HUES64 (cell line): ENCODE measurements at regions not wholly inside any gene's neighbourhood (a gene's known extent, or its start where the extent isn't known, plus 50 kb on each side); places are given as distances from the start of the nearest gene placed in this dataset.

Source experiments
- H3K27ac ChIP-seq: 2 replicates; pipeline ENCODE4 v1.7.0; 2013; ENCODE audit warnings: low read depth, low read length, inconsistent platforms
- H3K27me3 ChIP-seq: 2 replicates; pipeline ENCODE4 v1.6.1; 2013; ENCODE audit warnings: mild to moderate bottlenecking, low read length; ENCODE audit not compliant: insufficient read depth
- H3K36me3 ChIP-seq: 2 replicates; pipeline ENCODE4 v1.6.1; 2013; ENCODE audit warnings: mild to moderate bottlenecking, low read length; ENCODE audit not compliant: insufficient read depth
- H3K4me1 ChIP-seq: 2 replicates; pipeline ENCODE4 v1.6.1; 2013; ENCODE audit warnings: mild to moderate bottlenecking, low read length, moderate library complexity; ENCODE audit not compliant: insufficient read depth
- H3K4me3 ChIP-seq: 2 replicates; pipeline ENCODE4 v1.5.1; 2013; ENCODE audit warnings: mild to moderate bottlenecking, low read length, moderate library complexity
- H3K9ac ChIP-seq: 2 replicates; pipeline ENCODE4 v1.6.1; 2013; ENCODE audit warnings: mild to moderate bottlenecking, low read depth, low read length
- H3K9me3 ChIP-seq: 2 replicates; pipeline ENCODE4 v1.6.1; 2013; ENCODE audit warnings: low read depth, low read length; ENCODE audit not compliant: insufficient read depth
- WGBS: fragments of 150-250, 120-280 bp; methylation state at CpG from one replicate; pipeline ENCODE4 v1.1.7; 2013; ENCODE audit warnings: missing lambda C conversion rate; 5-methylcytosine and 5-hydroxymethylcytosine counted together

- H3K27ac ChIP-seq: no peak overlapping the region
- no peak overlapping the region for H3K9ac ChIP-seq
- 86% methylated on average over 2 of the region's 2 CpGs for WGBS
- no peaks in the 10 kb centered on the region for H3K36me3 ChIP-seq
- no peaks in the 10 kb centered on the region for H3K9me3 ChIP-seq
- peaks cover 5% of the 10 kb centered on the region; the same call in 1 of the 2 replicates for H3K4me1 ChIP-seq
- no peaks in the 10 kb centered on the region for H3K27me3 ChIP-seq
- no peak overlapping the region for H3K4me3 ChIP-seq
These were observed 200.2 kb upstream of the LRRN1 start for GRCh38 chr3:3599016-3599415.

GRCh38 chr3:3594986-3595385, 204.2 kb upstream of the LRRN1 start:
- Histone ChIP-seq H3K9me3 (no peaks in the 10 kb centered on the region), H3K27me3 (no peaks in the 10 kb centered on the region), H3K27ac (no peak overlapping the region), H3K9ac (no peak overlapping the region), H3K36me3 (no peaks in the 10 kb centered on the region), H3K4me1 (no peaks in the 10 kb centered on the region), H3K4me3 (no peak overlapping the region)
- 95% methylated on average over 3 of the region's 3 CpGs for WGBS

GRCh38 chr3:3589715-3590130, 209.5 kb upstream of the LRRN1 start:
- Histone ChIP-seq H3K9ac (no peak overlapping the region), H3K4me3 (no peak overlapping the region), H3K9me3 (no peaks in the 10 kb centered on the region), H3K36me3 (no peaks in the 10 kb centered on the region), H3K4me1 (no peaks in the 10 kb centered on the region), H3K27me3 (no peaks in the 10 kb centered on the region), H3K27ac (no peak overlapping the region)
- WGBS: 95% methylated on average over 3 of the region's 3 CpGs

GRCh38 chr3:3587647-3587972, 211.6 kb upstream of the LRRN1 start:
- H3K9me3 ChIP-seq: no peaks in the 10 kb centered on the region
- no peak overlapping the region for H3K9ac ChIP-seq
- H3K4me1 ChIP-seq: no peaks in the 10 kb centered on the region
- H3K27me3 ChIP-seq: no peaks in the 10 kb centered on the region
- no peak overlapping the region for H3K27ac ChIP-seq
- no peaks in the 10 kb centered on the region for H3K36me3 ChIP-seq
- WGBS: 94% methylated on average over 4 of the region's 4 CpGs
- no peak overlapping the region for H3K4me3 ChIP-seq

GRCh38 chr3:3586843-3587646, 212.2 kb upstream of the LRRN1 start:
- Histone ChIP-seq H3K9me3 (no peaks in the 10 kb centered on the region), H3K36me3 (no peaks in the 10 kb centered on the region), H3K4me3 (no peak overlapping the region), H3K4me1 (no peaks in the 10 kb centered on the region), H3K27ac (no peak overlapping the region), H3K9ac (no peak overlapping the region), H3K27me3 (no peaks in the 10 kb centered on the region)
- WGBS: 91% methylated on average over 8 of the region's 8 CpGs

GRCh38 chr3:3586336-3586735, 212.9 kb upstream of the LRRN1 start:
- H3K4me3 ChIP-seq: no peak overlapping the region
- H3K4me1 ChIP-seq: no peaks in the 10 kb centered on the region
- no peak overlapping the region for H3K9ac ChIP-seq
- no peaks in the 10 kb centered on the region for H3K9me3 ChIP-seq
- H3K27me3 ChIP-seq: no peaks in the 10 kb centered on the region
- H3K27ac ChIP-seq: no peak overlapping the region
- WGBS: 92% methylated on average over 3 of the region's 3 CpGs
- H3K36me3 ChIP-seq: no peaks in the 10 kb centered on the region

- H3K4me1 ChIP-seq: no peaks in the 10 kb centered on the region
- H3K9me3 ChIP-seq: no peaks in the 10 kb centered on the region
- no peak overlapping the region for H3K4me3 ChIP-seq
- no peak overlapping the region for H3K27ac ChIP-seq
- H3K27me3 ChIP-seq: no peaks in the 10 kb centered on the region
- H3K36me3 ChIP-seq: no peaks in the 10 kb centered on the region
- 97% methylated on average over 2 of the region's 2 CpGs for WGBS
- no peak overlapping the region for H3K9ac ChIP-seq
These were observed 219.6 kb upstream of the LRRN1 start for GRCh38 chr3:3579658-3580057.

- Histone ChIP-seq H3K36me3 (no peaks in the 10 kb centered on the region), H3K27ac (no peak overlapping the region), H3K4me3 (no peak overlapping the region), H3K9me3 (no peaks in the 10 kb centered on the region), H3K4me1 (no peaks in the 10 kb centered on the region), H3K27me3 (no peaks in the 10 kb centered on the region), H3K9ac (no peak overlapping the region)
- 99% methylated on average over 4 of the region's 4 CpGs for WGBS
These were observed 220.5 kb upstream of the LRRN1 start for GRCh38 chr3:3578718-3579117.

GRCh38 chr3:3577823-3578222, 221.4 kb upstream of the LRRN1 start:
- Histone ChIP-seq H3K4me3 (no peak overlapping the region), H3K9me3 (no peaks in the 10 kb centered on the region)

GRCh38 chr3:3573341-3573740, 225.9 kb upstream of the LRRN1 start:
- no peaks in the 10 kb centered on the region for H3K9me3 ChIP-seq
- 100% methylated on average over 1 of the region's 1 CpG for WGBS
- H3K4me1 ChIP-seq: no peaks in the 10 kb centered on the region
- no peak overlapping the region for H3K27ac ChIP-seq
- H3K9ac ChIP-seq: no peak overlapping the region
- no peaks in the 10 kb centered on the region for H3K27me3 ChIP-seq
- no peak overlapping the region for H3K4me3 ChIP-seq
- H3K36me3 ChIP-seq: no peaks in the 10 kb centered on the region

More at GRCh38 chr3:3577823-3578222, 221.4 kb upstream of the LRRN1 start:
- Histone ChIP-seq H3K36me3 (no peaks in the 10 kb centered on the region), H3K27me3 (no peaks in the 10 kb centered on the region), H3K9ac (no peak overlapping the region), H3K4me1 (no peaks in the 10 kb centered on the region), H3K27ac (no peak overlapping the region)
- 93% methylated on average over 13 of the region's 13 CpGs for WGBS

- Histone ChIP-seq H3K4me1 (no peaks in the 10 kb centered on the region), H3K9me3 (no peaks in the 10 kb centered on the region), H3K4me3 (no peak overlapping the region), H3K36me3 (no peaks in the 10 kb centered on the region), H3K27ac (no peak overlapping the region), H3K27me3 (no peaks in the 10 kb centered on the region), H3K9ac (no peak overlapping the region)
- 94% methylated on average over 3 of the region's 4 CpGs for WGBS
These were observed 238.5 kb upstream of the LRRN1 start for GRCh38 chr3:3560591-3561311.
